ENCODE measurements at regions not wholly inside any gene's neighbourhood (a gene's known extent, or its start where the extent isn't known, plus 50 kb on each side); places are given as distances from the start of the nearest gene placed in this dataset.

- no peaks in the 10 kb centered on the region for H3K27me3 ChIP-seq (replicated peaks; ENCODE audit: insufficient read depth, low read depth, low read length, poor library complexity)
- intact Hi-C loops (cut with micrococcal nuclease; ENCODE audit: unreplicated experiment), result no loop called here
- DNase-seq (ENCODE audit: low spot score), result no peak
- POLR2A ChIA-PET (ENCODE audit: low non-redundant PET), result no interaction called here
- CTCF ChIA-PET, result no interaction called here
- no peaks in the 10 kb centered on the region for H3K9me3 ChIP-seq (ENCODE audit: low read depth, low read length, poor library complexity, severe bottlenecking)
- TF ChIP-seq CTCF (conservative IDR thresholded peaks at IDR 0.05; ENCODE audit: low read depth, low read length) (no peak), EZH2 (IDR thresholded peaks at IDR 0.05; ENCODE audit: borderline replicate concordance, low read depth, low read length, poor library complexity, severe bottlenecking) (no peak)
- no peaks in the 10 kb centered on the region for H3K4me1 ChIP-seq (ENCODE audit: insufficient read depth, low read length, poor library complexity, severe bottlenecking)
- no peak overlapping the region for H3K27ac ChIP-seq (ENCODE audit: low read depth, low read length, poor library complexity, severe bottlenecking)
- H3K36me3 ChIP-seq (ENCODE audit: insufficient read depth, low read length, poor library complexity, severe bottlenecking), result no peaks in the 10 kb centered on the region
- no TSS peak for BruUV-seq (replicated peaks)
- no peak overlapping the region for H3K4me3 ChIP-seq (ENCODE audit: low read depth, low read length, poor library complexity, severe bottlenecking)
Observed at GRCh38 chr4:136097676-136098075, 1434.6 kb downstream of the PCDH18 start.

GRCh38 chr4:136088211-136088867, 1444.0 kb downstream of the PCDH18 start:
- TF ChIP-seq CTCF (conservative IDR thresholded peaks at IDR 0.05; ENCODE audit: low read depth, low read length) (no peak), EZH2 (IDR thresholded peaks at IDR 0.05; ENCODE audit: borderline replicate concordance, low read depth, low read length, poor library complexity, severe bottlenecking) (no peak)
- no peak overlapping the region for H3K27ac ChIP-seq (ENCODE audit: low read depth, low read length, poor library complexity, severe bottlenecking)

GRCh38 chr4:136078976-136079375, 1453.3 kb downstream of the PCDH18 start:
- POLR2A ChIA-PET (ENCODE audit: low non-redundant PET), result no interaction called here
- no peaks in the 10 kb centered on the region for H3K4me1 ChIP-seq (ENCODE audit: insufficient read depth, low read length, poor library complexity, severe bottlenecking)
- BruUV-seq (replicated peaks), result no TSS peak
- CTCF ChIA-PET, result no interaction called here
- intact Hi-C loops (cut with micrococcal nuclease; ENCODE audit: unreplicated experiment), result no loop called here
- H3K27ac ChIP-seq (ENCODE audit: low read depth, low read length, poor library complexity, severe bottlenecking), result no peak overlapping the region
- no peaks in the 10 kb centered on the region for H3K36me3 ChIP-seq (ENCODE audit: insufficient read depth, low read length, poor library complexity, severe bottlenecking)
- TF ChIP-seq EZH2 (IDR thresholded peaks at IDR 0.05; ENCODE audit: borderline replicate concordance, low read depth, low read length, poor library complexity, severe bottlenecking), result no peak
- TF ChIP-seq CTCF (conservative IDR thresholded peaks at IDR 0.05; ENCODE audit: low read depth, low read length), result no peak
- H3K9me3 ChIP-seq (ENCODE audit: low read depth, low read length, poor library complexity, severe bottlenecking), result no peaks in the 10 kb centered on the region
- DNase-seq (ENCODE audit: low spot score), result no peak
- no peak overlapping the region for H3K4me3 ChIP-seq (ENCODE audit: low read depth, low read length, poor library complexity, severe bottlenecking)
- H3K27me3 ChIP-seq (replicated peaks; ENCODE audit: insufficient read depth, low read depth, low read length, poor library complexity), result no peaks in the 10 kb centered on the region

More at GRCh38 chr4:136088211-136088867, 1444.0 kb downstream of the PCDH18 start:
- no peaks in the 10 kb centered on the region for H3K27me3 ChIP-seq (replicated peaks; ENCODE audit: insufficient read depth, low read depth, low read length, poor library complexity)
- H3K4me3 ChIP-seq (ENCODE audit: low read depth, low read length, poor library complexity, severe bottlenecking), result no peak overlapping the region
- intact Hi-C loops (cut with micrococcal nuclease; ENCODE audit: unreplicated experiment), result no loop called here
- no peak for DNase-seq (ENCODE audit: low spot score)
- ChIA-PET POLR2A (ENCODE audit: low non-redundant PET) (no interaction called here), CTCF (no interaction called here)
- BruUV-seq (replicated peaks), result no TSS peak
- no peaks in the 10 kb centered on the region for H3K4me1 ChIP-seq (ENCODE audit: insufficient read depth, low read length, poor library complexity, severe bottlenecking)
- H3K36me3 ChIP-seq (ENCODE audit: insufficient read depth, low read length, poor library complexity, severe bottlenecking), result no peaks in the 10 kb centered on the region
- no peaks in the 10 kb centered on the region for H3K9me3 ChIP-seq (ENCODE audit: low read depth, low read length, poor library complexity, severe bottlenecking)

Measured in A673 (cell line).